Testis (tissue), 2 donors: ENCODE measurements at regions not wholly inside any gene's neighbourhood (a gene's known extent, or its start where the extent isn't known, plus 50 kb on each side); places are given as distances from the start of the nearest gene placed in this dataset.

Experiments used
- POLR2A ChIP-seq: fragments of 450-650 bp; IDR thresholded peaks from one replicate; pipeline ENCODE4 v1.6.1; 2017; ENCODE audit warnings: antibody characterized with exemption, mild to moderate bottlenecking, moderate library complexity
- TF ChIP-seq, protein P1 (sequence below), 3 experiments: fragments of 450-650 bp in 2 of 3; fragments of 200-600 bp in 1 of 3; sonication (generic) in 1 of 3; IDR thresholded peaks; one replicate each; pipeline ENCODE4 v1.5.1; 2016 to 2019; ENCODE audit warnings: antibody characterized with exemption in 3 of 3, mild to moderate bottlenecking in 2 of 3, moderate library complexity in 1 of 3

DNA sequence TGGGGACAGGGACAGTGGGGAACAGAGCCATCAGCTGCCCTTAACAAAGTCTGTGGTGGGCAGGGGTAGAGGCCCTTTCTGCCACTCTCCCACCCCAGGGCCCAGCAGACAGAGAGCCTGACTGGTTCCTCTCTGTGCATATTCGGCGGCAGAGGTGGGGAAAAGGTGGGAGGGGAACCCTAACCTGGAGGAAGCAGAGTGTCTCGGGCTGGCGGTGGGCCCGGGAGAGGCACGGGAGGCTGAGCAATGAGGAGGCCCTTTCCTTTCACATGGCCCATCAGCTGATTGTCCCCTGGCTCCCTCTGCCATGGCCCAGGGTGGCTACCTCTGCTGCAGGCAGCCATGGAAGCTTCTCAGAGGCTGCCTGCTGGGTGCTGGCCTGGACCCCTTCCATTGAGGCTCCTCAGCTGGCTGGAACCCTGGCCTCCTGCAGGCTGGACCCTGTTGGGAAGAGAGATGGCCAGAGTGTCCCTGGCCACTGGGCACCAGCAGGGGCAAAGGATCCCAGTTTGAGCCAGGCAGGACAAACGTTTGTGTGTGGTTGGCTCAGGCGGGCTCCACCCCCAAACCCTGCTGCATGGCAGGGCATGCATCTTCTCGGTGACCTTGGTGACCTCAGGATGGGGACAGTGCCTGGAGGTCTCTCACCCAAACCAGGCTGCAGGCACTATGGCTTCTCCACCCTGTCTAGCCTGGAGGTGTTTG is 202.8 kb upstream of the ZNF536 start:
- TF ChIP-seq, protein P1, sequence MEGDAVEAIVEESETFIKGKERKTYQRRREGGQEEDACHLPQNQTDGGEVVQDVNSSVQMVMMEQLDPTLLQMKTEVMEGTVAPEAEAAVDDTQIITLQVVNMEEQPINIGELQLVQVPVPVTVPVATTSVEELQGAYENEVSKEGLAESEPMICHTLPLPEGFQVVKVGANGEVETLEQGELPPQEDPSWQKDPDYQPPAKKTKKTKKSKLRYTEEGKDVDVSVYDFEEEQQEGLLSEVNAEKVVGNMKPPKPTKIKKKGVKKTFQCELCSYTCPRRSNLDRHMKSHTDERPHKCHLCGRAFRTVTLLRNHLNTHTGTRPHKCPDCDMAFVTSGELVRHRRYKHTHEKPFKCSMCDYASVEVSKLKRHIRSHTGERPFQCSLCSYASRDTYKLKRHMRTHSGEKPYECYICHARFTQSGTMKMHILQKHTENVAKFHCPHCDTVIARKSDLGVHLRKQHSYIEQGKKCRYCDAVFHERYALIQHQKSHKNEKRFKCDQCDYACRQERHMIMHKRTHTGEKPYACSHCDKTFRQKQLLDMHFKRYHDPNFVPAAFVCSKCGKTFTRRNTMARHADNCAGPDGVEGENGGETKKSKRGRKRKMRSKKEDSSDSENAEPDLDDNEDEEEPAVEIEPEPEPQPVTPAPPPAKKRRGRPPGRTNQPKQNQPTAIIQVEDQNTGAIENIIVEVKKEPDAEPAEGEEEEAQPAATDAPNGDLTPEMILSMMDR (IDR thresholded peaks at IDR 0.05): no peak
- no peak for TF ChIP-seq POLR2A
